CD4-positive, alpha-beta T cell treated with Interferon alpha-2 for 1 hour (primary cell): ENCODE measurements at regions not wholly inside any gene's neighbourhood (a gene's known extent, or its start where the extent isn't known, plus 50 kb on each side); places are given as distances from the start of the nearest gene placed in this dataset.
"Not testable (repeated sequence)": the region's sequence is repeated elsewhere in the genome, so short reads cannot be mapped to it uniquely, and the experiment has no call there.

Experiments
- DNase-seq, 2 donors: peaks; one replicate each; pipeline ENCODE4 v3.0.0-alpha.2; 2020 to 2022

- no peak for DNase-seq
Measured at GRCh38 chr11:135009125-135009524, 597.1 kb upstream of the B3GAT1 start.

GRCh38 chr11:135008412-135008811 is 596.4 kb upstream of the B3GAT1 start:
- no peak for DNase-seq

- no peak for DNase-seq
Measured at GRCh38 chr11:135008001-135008405, 596.0 kb upstream of the B3GAT1 start.

GRCh38 chr11:135006800-135007199 is 594.8 kb upstream of the B3GAT1 start:
- no peak for DNase-seq

GRCh38 chr11:135004495-135004894 is 592.5 kb upstream of the B3GAT1 start:
- no peak for DNase-seq

- DNase-seq, result no peak
Measured at GRCh38 chr11:135002236-135002635, 590.2 kb upstream of the B3GAT1 start.

- DNase-seq, result no peak
Measured at GRCh38 chr11:135001581-135001980, 589.5 kb upstream of the B3GAT1 start.

GRCh38 chr11:135001065-135001464 is 589.0 kb upstream of the B3GAT1 start:
- DNase-seq, result not testable (repeated sequence)

GRCh38 chr11:134999590-134999989 is 587.5 kb upstream of the B3GAT1 start:
- no peak for DNase-seq

- no peak for DNase-seq
Measured at GRCh38 chr11:134997652-134998320, 585.7 kb upstream of the B3GAT1 start.

GRCh38 chr11:134995741-134996140 is 583.7 kb upstream of the B3GAT1 start:
- no peak for DNase-seq

- DNase-seq, result no peak
Measured at GRCh38 chr11:134994431-134994830, 582.4 kb upstream of the B3GAT1 start.

- DNase-seq, result no peak
Measured at GRCh38 chr11:134993691-134994243, 581.7 kb upstream of the B3GAT1 start.

- DNase-seq, result no peak
Measured at GRCh38 chr11:134992981-134993380, 580.9 kb upstream of the B3GAT1 start.

- DNase-seq, result no peak
Measured at GRCh38 chr11:134988495-134988894, 576.5 kb upstream of the B3GAT1 start.

- DNase-seq, result no peak
Measured at GRCh38 chr11:134987822-134988221, 575.8 kb upstream of the B3GAT1 start.

- no peak for DNase-seq
Measured at GRCh38 chr11:134987223-134987768, 575.3 kb upstream of the B3GAT1 start.

GRCh38 chr11:134984421-134984820 is 572.4 kb upstream of the B3GAT1 start:
- DNase-seq, result no peak

GRCh38 chr11:134982432-134982831 is 570.4 kb upstream of the B3GAT1 start:
- DNase-seq, result not testable (repeated sequence)

- DNase-seq, result no peak
Measured at GRCh38 chr11:134981835-134982234, 569.8 kb upstream of the B3GAT1 start.

GRCh38 chr11:134980819-134981710 is 569.0 kb upstream of the B3GAT1 start:
- no peak for DNase-seq

GRCh38 chr11:134979089-134979457 is 567.0 kb upstream of the B3GAT1 start:
- DNase-seq, result not testable (repeated sequence)

- no peak for DNase-seq
Measured at GRCh38 chr11:134978388-134979088, 566.5 kb upstream of the B3GAT1 start.
